K562 (cell line): ENCODE measurements at regions not wholly inside any gene's neighbourhood (a gene's known extent, or its start where the extent isn't known, plus 50 kb on each side); places are given as distances from the start of the nearest gene placed in this dataset.

Source experiments
- ATAC-seq: fragments of 200-7000 bp; cut with Tn5 transposase; 3 replicates; pipeline ENCODE4 v1.9.1; 2020; ENCODE audit warnings: moderate library complexity
- BruUV-seq: library from RNA; stranded (reverse); fragments of 400-500 nt; replicated peaks from 2 replicates; lab custom pipeline; 2021; lab: Mats Ljungman, UMichigan
- CTCF ChIA-PET: fragments of 300-600 bp; formaldehyde crosslinking; extraction: SDS; loops from one replicate; lab custom pipeline; 2021; ENCODE audit warnings: low intra/inter-chr PET ratio; lab: Yijun Ruan, JAX
- POLR2A ChIA-PET: fragments of 300-600, 350-650 bp; sonication (Branson Sonifier 250); formaldehyde crosslinking; extraction: SDS; loops from one replicate; lab custom pipeline; 2021; ENCODE audit warnings: antibody characterized with exemption, inconsistent platforms; lab: Yijun Ruan, JAX
- DNase-seq, 4 experiments: peaks; one replicate each; pipeline versions ENCODE4 v3.0.0 to v3.0.0-alpha.2; 2011 to 2018; ENCODE audit warnings: low spot score in 3 of 4, mixed read lengths in 3 of 4; ENCODE audit errors: extremely low read depth in 1 of 4
- FAIRE-seq: peaks from 2 replicates; lab custom pipeline; 2011; peaks lifted over from hg19 to GRCh38; lab: Jason Lieb, UNC
- H2AFZ ChIP-seq: 2 replicates; pipeline ENCODE4 v1.6.0; 2011; ENCODE audit warnings: low read depth, low read length, control low read depth, inconsistent platforms
- H3K27ac ChIP-seq: fragments of 200-600 bp; 3 replicates; pipeline ENCODE4 v1.8.0; 2011; ENCODE audit warnings: low read depth, mild to moderate bottlenecking, control low read depth, inconsistent platforms, low read length, moderate library complexity, mixed read lengths; ENCODE audit errors: extremely low read depth
- H3K27me3 ChIP-seq, 2 experiments: fragments of 300-600 bp in 1 of 2; 2 replicates in 1 of 2; 3 replicates in 1 of 2; pipeline versions ENCODE4 v1.6.0 to v1.8.0; 2011; ENCODE audit warnings: inconsistent platforms in 2 of 2, low read length in 2 of 2, mild to moderate bottlenecking in 1 of 2, mixed read lengths in 1 of 2, moderate library complexity in 1 of 2; ENCODE audit not compliant: control insufficient read depth in 2 of 2, insufficient read depth in 2 of 2
- H3K36me3 ChIP-seq: fragments of 300-600 bp; 3 replicates; pipeline ENCODE4 v1.8.0; 2011; ENCODE audit warnings: mild to moderate bottlenecking, low read length, inconsistent platforms; ENCODE audit not compliant: control insufficient read depth, insufficient read depth
- H3K4me1 ChIP-seq, 2 experiments: fragments of 200-600 bp in 1 of 2; replicated peaks in 1 of 2; 2 replicates in 1 of 2; 3 replicates in 1 of 2; pipeline versions ENCODE4 v1.5.1 to v1.8.0; 2011; ENCODE audit warnings: inconsistent platforms in 2 of 2, low read length in 2 of 2, mild to moderate bottlenecking in 1 of 2, mixed read lengths in 1 of 2, moderate library complexity in 1 of 2; ENCODE audit not compliant: control insufficient read depth in 2 of 2, insufficient read depth in 2 of 2
- H3K4me2 ChIP-seq: 2 replicates; pipeline ENCODE4 v1.6.1; 2011; ENCODE audit warnings: low read length, control low read depth, inconsistent platforms, mixed read lengths; ENCODE audit not compliant: insufficient read depth
- H3K4me3 ChIP-seq: fragments of 200-600 bp; sonication (generic), shearing (Covaris generic); 2 replicates; pipeline ENCODE4 v1.5.1; 2016; ENCODE audit warnings: control low read depth, inconsistent platforms
- H3K79me2 ChIP-seq: fragments of 200-600 bp; 3 replicates; pipeline ENCODE4 v1.8.0; 2011; ENCODE audit warnings: low read length, inconsistent platforms; ENCODE audit not compliant: control insufficient read depth, insufficient read depth
- H3K9ac ChIP-seq, 2 experiments: 2 replicates each; pipeline versions ENCODE4 v1.6.0 to v1.6.1; 2011; ENCODE audit warnings: low read depth in 2 of 2, low read length in 2 of 2, control low read depth in 1 of 2, inconsistent platforms in 1 of 2, mild to moderate bottlenecking in 1 of 2, mixed read lengths in 1 of 2; ENCODE audit not compliant: insufficient read depth in 1 of 2
- H3K9me1 ChIP-seq: one replicate; pipeline ENCODE4 v1.6.0; 2011; ENCODE audit warnings: inconsistent platforms, mild to moderate bottlenecking, low read length, moderate library complexity; ENCODE audit not compliant: control insufficient read depth, insufficient read depth
- H3K9me3 ChIP-seq: replicated peaks from 2 replicates; pipeline ENCODE4 v1.5.1; 2011; ENCODE audit warnings: low read depth, low read length, inconsistent platforms; ENCODE audit not compliant: control insufficient read depth, insufficient read depth
- H4K20me1 ChIP-seq: replicated peaks from 2 replicates; pipeline ENCODE4 v1.6.1; 2011; ENCODE audit warnings: low read length, inconsistent platforms, mixed read lengths; ENCODE audit not compliant: control insufficient read depth, insufficient read depth
- CCNT2 ChIP-seq: IDR thresholded peaks from 2 replicates; pipeline ENCODE4 v1.6.1; 2011; ENCODE audit warnings: borderline replicate concordance, low read depth, mild to moderate bottlenecking, moderate library complexity, mixed read lengths, low read length; ENCODE audit not compliant: insufficient read length; ENCODE audit errors: extremely low read depth
- CSDE1 ChIP-seq, 2 experiments: fragments of 450-650 bp; IDR thresholded peaks; 2 replicates each; pipeline ENCODE4 v1.6.1; 2016; ENCODE audit warnings: mild to moderate bottlenecking in 1 of 2
- DEAF1 ChIP-seq: fragments of 450-650 bp; formaldehyde crosslinking; IDR thresholded peaks from 2 replicates; pipeline ENCODE4 v1.4.0; 2020; ENCODE audit warnings: mild to moderate bottlenecking, moderate library complexity
- KDM2B ChIP-seq: fragments of 250-450 bp; sonication (Bioruptor Pico); IDR thresholded peaks from 2 replicates; pipeline ENCODE4 v1.8.0; 2021; ENCODE audit warnings: mild to moderate bottlenecking, moderate library complexity
- KLF13 ChIP-seq: fragments of 450-650 bp; IDR thresholded peaks from 2 replicates; pipeline ENCODE4 v1.6.1; 2016; ENCODE audit warnings: missing genetic modification characterization, low read depth, mild to moderate bottlenecking, missing compliant biosample characterization, moderate library complexity, borderline replicate concordance
- LCOR ChIP-seq: sonication (generic); formaldehyde crosslinking; IDR thresholded peaks from 2 replicates; pipeline ENCODE4 v1.8.0; 2022; ENCODE audit warnings: mild to moderate bottlenecking, missing genetic modification reagents
- MCM2 ChIP-seq: fragments of 450-650 bp; IDR thresholded peaks from 2 replicates; pipeline ENCODE4 v1.6.1; 2017; ENCODE audit warnings: low read depth, mild to moderate bottlenecking
- MYBL2 ChIP-seq, 2 experiments: fragments of 450-650 bp in 1 of 2; sonication (generic) in 1 of 2; formaldehyde crosslinking in 1 of 2; IDR thresholded peaks; 2 replicates each; pipeline versions ENCODE4 v1.6.1 to v1.8.1; 2017 to 2022; ENCODE audit warnings: borderline replicate concordance in 1 of 2, inconsistent platforms in 1 of 2, low read depth in 1 of 2, mild to moderate bottlenecking in 1 of 2, missing genetic modification reagents in 1 of 2, moderate library complexity in 1 of 2
- POLR2H ChIP-seq: IDR thresholded peaks from 2 replicates; pipeline ENCODE4 v1.6.1; 2016; ENCODE audit warnings: missing genetic modification characterization, low read depth, mild to moderate bottlenecking, control low read depth, missing compliant biosample characterization, moderate library complexity
- RBBP5 ChIP-seq: fragments of 200-600 bp; sonication (generic); IDR thresholded peaks from 2 replicates; pipeline ENCODE4 v1.6.1; 2012; ENCODE audit warnings: borderline replicate concordance, mild to moderate bottlenecking, low read length, control low read depth, inconsistent platforms; ENCODE audit not compliant: insufficient read depth, poor library complexity, severe bottlenecking
- STAT5A ChIP-seq: IDR thresholded peaks from 2 replicates; pipeline ENCODE4 v1.6.1; 2012; ENCODE audit warnings: low read length, inconsistent platforms, borderline replicate concordance
- TCF15 ChIP-seq: fragments of 250-450 bp; sonication (Bioruptor Pico); IDR thresholded peaks from 2 replicates; pipeline ENCODE4 v1.8.0; 2022; ENCODE audit warnings: moderate library complexity, mild to moderate bottlenecking, inconsistent platforms
- THAP12 ChIP-seq: fragments of 250-450 bp; sonication (Bioruptor Pico); IDR thresholded peaks from 2 replicates; pipeline ENCODE4 v1.9.0; 2021; ENCODE audit warnings: mild to moderate bottlenecking, inconsistent platforms
- ZBTB8A ChIP-seq: fragments of 450-650 bp; IDR thresholded peaks from 2 replicates; pipeline ENCODE4 v1.6.1; 2018; ENCODE audit warnings: mild to moderate bottlenecking, moderate library complexity; ENCODE audit not compliant: partially characterized antibody
- ZNF695 ChIP-seq: fragments of 450-650 bp; formaldehyde crosslinking; IDR thresholded peaks from 2 replicates; pipeline ENCODE4 v1.4.0; 2020; ENCODE audit warnings: mild to moderate bottlenecking, moderate library complexity
- ZNF696 ChIP-seq: fragments of 250-450 bp; sonication (Bioruptor Pico); conservative IDR thresholded peaks from 2 replicates; pipeline ENCODE4 v1.4.0; 2020; ENCODE audit warnings: mild to moderate bottlenecking, moderate library complexity
- WGBS: fragments of 100-300 bp; shearing (Covaris generic); methylation state at CpG from one replicate; pipeline ENCODE4 v1.1.6; 2016; ENCODE audit warnings: low coverage, mixed read lengths; ENCODE audit not compliant: insufficient coverage; ENCODE audit errors: missing lambda C conversion rate; 5-methylcytosine and 5-hydroxymethylcytosine counted together
- in situ Hi-C: fragments of 300-500 bp; cut with MboI; formaldehyde crosslinking; loops from 4 replicates; pipeline ENCODE4 v1.15.0; 2018; ENCODE audit warnings: inconsistent platforms, mixed read lengths
- intact Hi-C: fragments of 100-400 bp; cut with micrococcal nuclease; formaldehyde crosslinking; loops from 2 replicates; pipeline ENCODE4 v1.14.2; 2022

GRCh38 chrX:127570276-127570675 is 481.9 kb downstream of the ACTRT1 start (continued):
- TF ChIP-seq STAT5A = no peak

GRCh38 chrX:127568691-127569090 is 483.5 kb downstream of the ACTRT1 start:
- no peak for FAIRE-seq
- H3K9me1 ChIP-seq = no peaks in the 10 kb centered on the region
- BruUV-seq = no TSS peak
- no peak overlapping the region for H3K27ac ChIP-seq
- in situ Hi-C loops = no loop called here
- H3K36me3 ChIP-seq = no peaks in the 10 kb centered on the region
- no peak overlapping the region for H3K9ac ChIP-seq
- no peaks in the 10 kb centered on the region for H3K27me3 ChIP-seq
- H3K4me1 ChIP-seq = no peaks in the 10 kb centered on the region
- intact Hi-C loops = no loop called here
- WGBS = 0% methylated on average over 1 of the region's 1 CpG
- no peaks in the 10 kb centered on the region for H4K20me1 ChIP-seq
- no peak for ATAC-seq
- POLR2A ChIA-PET = no interaction called here
- no peak overlapping the region for H3K4me3 ChIP-seq
- H3K4me2 ChIP-seq = no peak overlapping the region
- H3K9me3 ChIP-seq = 0 out of 2 replicates have a peak, but pooled peaks cover 1% of the 10 kb centered on the region
- no peaks in the 10 kb centered on the region for H3K79me2 ChIP-seq
- DNase-seq = no peak
- H2AFZ ChIP-seq = no peak overlapping the region
- CTCF ChIA-PET = no interaction called here
- TF ChIP-seq MYBL2 (IDR thresholded peaks at IDR 0.05; ENCODE audit: low read depth) = no peak
- no peak for TF ChIP-seq MYBL2 (CRISPR knock-in tag; IDR thresholded peaks at IDR 0.05; ENCODE audit: borderline replicate concordance)
- no peak for TF ChIP-seq RBBP5
- TF ChIP-seq DEAF1 (CRISPR knock-in tag) = no peak
- no peak for TF ChIP-seq ZNF696 (CRISPR knock-in tag)
- no peak for TF ChIP-seq CSDE1 (IDR thresholded peaks at IDR 0.05)
- TF ChIP-seq THAP12 = no peak
- no peak for TF ChIP-seq CCNT2
- no peak for TF ChIP-seq TCF15
- no peak for TF ChIP-seq LCOR
- no peak for TF ChIP-seq POLR2H (tag)
- no peak for TF ChIP-seq KDM2B (CRISPR knock-in tag)
- TF ChIP-seq ZNF695 (CRISPR knock-in tag) = no peak
- TF ChIP-seq KLF13 (tag) = no peak
- no peak for TF ChIP-seq ZBTB8A
- no peak for TF ChIP-seq MCM2
